ENCODE measurements at regions not wholly inside any gene's neighbourhood (a gene's known extent, or its start where the extent isn't known, plus 50 kb on each side); places are given as distances from the start of the nearest gene placed in this dataset.

- H3K79me2 ChIP-seq (replicated peaks; ENCODE audit: insufficient read depth, low read length): no peaks in the 10 kb centered on the region
- no peaks in the 10 kb centered on the region for H3F3A ChIP-seq (ENCODE audit: insufficient read depth, low read length, poor library complexity, severe bottlenecking)
- H3K27me3 ChIP-seq (ENCODE audit: insufficient read depth, low read depth, low read length): peaks cover 44% of the 10 kb centered on the region
- H3K27ac ChIP-seq (ENCODE audit: low read length): no peak overlapping the region
- H2AFZ ChIP-seq (ENCODE audit: low read depth, low read length): no peak overlapping the region
- no peak overlapping the region for H3K4me3 ChIP-seq (ENCODE audit: low read length)
- no peaks in the 10 kb centered on the region for H3K9me3 ChIP-seq (ENCODE audit: low read length)
- H3K9me2 ChIP-seq (ENCODE audit: insufficient read depth, low read length): no peaks in the 10 kb centered on the region
- H3K36me3 ChIP-seq (ENCODE audit: insufficient read depth, low read length): no peaks in the 10 kb centered on the region
- H3K4me2 ChIP-seq (ENCODE audit: low read length): no peak overlapping the region
- TF ChIP-seq MXI1 (conservative IDR thresholded peaks at IDR 0.05; ENCODE audit: poor library complexity, severe bottlenecking) (no peak), POLR2AphosphoS5 (IDR thresholded peaks at IDR 0.05) (no peak), RAD21 (conservative IDR thresholded peaks at IDR 0.05) (no peak), EP300 (conservative IDR thresholded peaks at IDR 0.05; ENCODE audit: poor library complexity, severe bottlenecking) (no peak), SMC3 (conservative IDR thresholded peaks at IDR 0.05; ENCODE audit: poor library complexity) (no peak), TAF1 (IDR thresholded peaks at IDR 0.05; ENCODE audit: low read depth) (no peak), EZH2 (IDR thresholded peaks at IDR 0.05; ENCODE audit: borderline replicate concordance, insufficient read depth, low read length, poor library complexity, severe bottlenecking) (no peak)
- TF ChIP-seq, protein P1, sequence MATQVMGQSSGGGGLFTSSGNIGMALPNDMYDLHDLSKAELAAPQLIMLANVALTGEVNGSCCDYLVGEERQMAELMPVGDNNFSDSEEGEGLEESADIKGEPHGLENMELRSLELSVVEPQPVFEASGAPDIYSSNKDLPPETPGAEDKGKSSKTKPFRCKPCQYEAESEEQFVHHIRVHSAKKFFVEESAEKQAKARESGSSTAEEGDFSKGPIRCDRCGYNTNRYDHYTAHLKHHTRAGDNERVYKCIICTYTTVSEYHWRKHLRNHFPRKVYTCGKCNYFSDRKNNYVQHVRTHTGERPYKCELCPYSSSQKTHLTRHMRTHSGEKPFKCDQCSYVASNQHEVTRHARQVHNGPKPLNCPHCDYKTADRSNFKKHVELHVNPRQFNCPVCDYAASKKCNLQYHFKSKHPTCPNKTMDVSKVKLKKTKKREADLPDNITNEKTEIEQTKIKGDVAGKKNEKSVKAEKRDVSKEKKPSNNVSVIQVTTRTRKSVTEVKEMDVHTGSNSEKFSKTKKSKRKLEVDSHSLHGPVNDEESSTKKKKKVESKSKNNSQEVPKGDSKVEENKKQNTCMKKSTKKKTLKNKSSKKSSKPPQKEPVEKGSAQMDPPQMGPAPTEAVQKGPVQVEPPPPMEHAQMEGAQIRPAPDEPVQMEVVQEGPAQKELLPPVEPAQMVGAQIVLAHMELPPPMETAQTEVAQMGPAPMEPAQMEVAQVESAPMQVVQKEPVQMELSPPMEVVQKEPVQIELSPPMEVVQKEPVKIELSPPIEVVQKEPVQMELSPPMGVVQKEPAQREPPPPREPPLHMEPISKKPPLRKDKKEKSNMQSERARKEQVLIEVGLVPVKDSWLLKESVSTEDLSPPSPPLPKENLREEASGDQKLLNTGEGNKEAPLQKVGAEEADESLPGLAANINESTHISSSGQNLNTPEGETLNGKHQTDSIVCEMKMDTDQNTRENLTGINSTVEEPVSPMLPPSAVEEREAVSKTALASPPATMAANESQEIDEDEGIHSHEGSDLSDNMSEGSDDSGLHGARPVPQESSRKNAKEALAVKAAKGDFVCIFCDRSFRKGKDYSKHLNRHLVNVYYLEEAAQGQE (IDR thresholded peaks at IDR 0.05; ENCODE audit: borderline replicate concordance): no peak
- TF ChIP-seq, protein P2, sequence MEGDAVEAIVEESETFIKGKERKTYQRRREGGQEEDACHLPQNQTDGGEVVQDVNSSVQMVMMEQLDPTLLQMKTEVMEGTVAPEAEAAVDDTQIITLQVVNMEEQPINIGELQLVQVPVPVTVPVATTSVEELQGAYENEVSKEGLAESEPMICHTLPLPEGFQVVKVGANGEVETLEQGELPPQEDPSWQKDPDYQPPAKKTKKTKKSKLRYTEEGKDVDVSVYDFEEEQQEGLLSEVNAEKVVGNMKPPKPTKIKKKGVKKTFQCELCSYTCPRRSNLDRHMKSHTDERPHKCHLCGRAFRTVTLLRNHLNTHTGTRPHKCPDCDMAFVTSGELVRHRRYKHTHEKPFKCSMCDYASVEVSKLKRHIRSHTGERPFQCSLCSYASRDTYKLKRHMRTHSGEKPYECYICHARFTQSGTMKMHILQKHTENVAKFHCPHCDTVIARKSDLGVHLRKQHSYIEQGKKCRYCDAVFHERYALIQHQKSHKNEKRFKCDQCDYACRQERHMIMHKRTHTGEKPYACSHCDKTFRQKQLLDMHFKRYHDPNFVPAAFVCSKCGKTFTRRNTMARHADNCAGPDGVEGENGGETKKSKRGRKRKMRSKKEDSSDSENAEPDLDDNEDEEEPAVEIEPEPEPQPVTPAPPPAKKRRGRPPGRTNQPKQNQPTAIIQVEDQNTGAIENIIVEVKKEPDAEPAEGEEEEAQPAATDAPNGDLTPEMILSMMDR (IDR thresholded peaks at IDR 0.05; ENCODE audit: poor library complexity, severe bottlenecking): no peak
- no peak overlapping the region for H3K9ac ChIP-seq (ENCODE audit: low read length)
- no peaks in the 10 kb centered on the region for H4K20me1 ChIP-seq (ENCODE audit: insufficient read depth)
Observed at GRCh38 chr1:200305806-200306205, 104.0 kb downstream of the ZNF281 start.

DNA sequence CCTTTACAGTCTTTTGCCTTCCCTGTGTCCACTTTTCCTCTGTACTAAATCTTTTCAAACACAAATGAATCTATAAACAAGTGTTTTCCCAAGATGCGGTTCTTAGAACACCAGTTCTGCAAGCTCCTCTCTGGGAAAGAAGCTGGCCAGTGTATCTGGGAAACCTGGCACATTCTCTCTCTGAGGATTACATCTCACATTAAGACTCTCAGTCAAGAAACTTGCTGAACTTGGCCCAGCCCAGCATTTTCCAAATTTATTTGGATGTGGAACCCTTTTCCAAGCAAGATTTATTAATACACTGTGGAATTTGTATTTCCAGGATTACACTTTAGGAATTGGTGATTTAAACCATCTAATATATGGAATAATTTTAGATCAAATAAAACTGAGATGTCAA lies 105.7 kb downstream of the ZNF281 start:
- no peaks in the 10 kb centered on the region for H3K9me3 ChIP-seq (ENCODE audit: low read length)
- H2AFZ ChIP-seq (ENCODE audit: low read depth, low read length): no peak overlapping the region
- H3F3A ChIP-seq (ENCODE audit: insufficient read depth, low read length, poor library complexity, severe bottlenecking): no peaks in the 10 kb centered on the region
- H3K4me3 ChIP-seq (ENCODE audit: low read length): no peak overlapping the region
- H4K20me1 ChIP-seq (ENCODE audit: insufficient read depth): no peaks in the 10 kb centered on the region
- peaks cover 50% of the 10 kb centered on the region for H3K27me3 ChIP-seq (ENCODE audit: insufficient read depth, low read depth, low read length)
- no peak overlapping the region for H3K27ac ChIP-seq (ENCODE audit: low read length)
- TF ChIP-seq EP300 (conservative IDR thresholded peaks at IDR 0.05; ENCODE audit: poor library complexity, severe bottlenecking) (no peak), EZH2 (IDR thresholded peaks at IDR 0.05; ENCODE audit: borderline replicate concordance, insufficient read depth, low read length, poor library complexity, severe bottlenecking) (no peak), RAD21 (conservative IDR thresholded peaks at IDR 0.05) (no peak), MXI1 (conservative IDR thresholded peaks at IDR 0.05; ENCODE audit: poor library complexity, severe bottlenecking) (no peak), SMC3 (conservative IDR thresholded peaks at IDR 0.05; ENCODE audit: poor library complexity) (no peak), TAF1 (IDR thresholded peaks at IDR 0.05; ENCODE audit: low read depth) (no peak), POLR2AphosphoS5 (IDR thresholded peaks at IDR 0.05) (no peak)
- TF ChIP-seq, protein P2 (IDR thresholded peaks at IDR 0.05; ENCODE audit: poor library complexity, severe bottlenecking): no peak
- TF ChIP-seq, protein P1 (IDR thresholded peaks at IDR 0.05; ENCODE audit: borderline replicate concordance): no peak
- H3K9ac ChIP-seq (ENCODE audit: low read length): no peak overlapping the region
- no peaks in the 10 kb centered on the region for H3K79me2 ChIP-seq (replicated peaks; ENCODE audit: insufficient read depth, low read length)
- no peaks in the 10 kb centered on the region for H3K9me2 ChIP-seq (ENCODE audit: insufficient read depth, low read length)
- no peak overlapping the region for H3K4me2 ChIP-seq (ENCODE audit: low read length)
- H3K36me3 ChIP-seq (ENCODE audit: insufficient read depth, low read length): no peaks in the 10 kb centered on the region

All from neural cell (in vitro differentiated cells).